ENCODE measurements at regions not wholly inside any gene's neighbourhood (a gene's known extent, or its start where the extent isn't known, plus 50 kb on each side); places are given as distances from the start of the nearest gene placed in this dataset.

DNA sequence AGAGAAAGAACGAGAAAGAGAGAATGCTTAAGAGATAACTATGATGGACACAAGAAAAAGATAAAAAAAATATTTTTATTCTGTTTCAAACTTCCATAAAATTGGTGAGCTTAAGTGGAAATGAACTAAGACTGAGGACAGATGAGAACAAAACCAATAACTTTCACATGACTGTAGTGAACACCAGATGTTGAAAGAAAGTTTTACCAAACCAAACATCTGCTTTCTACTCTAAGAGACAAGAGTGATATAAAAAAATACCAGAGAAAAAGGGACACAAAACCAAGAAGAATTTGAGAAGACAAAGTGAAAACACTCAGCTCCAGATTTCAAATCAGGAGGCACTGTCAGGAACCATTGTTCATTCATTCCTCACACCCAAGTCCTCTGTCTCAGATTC, 147.9 kb downstream of the IMPG2 start:
- Histone ChIP-seq H3K9me3 (no peaks in the 10 kb centered on the region), H3K4me2 (no peak overlapping the region), H3K4me1 (no peaks in the 10 kb centered on the region), H3K4me3 (no peak overlapping the region), H3K27ac (no peak overlapping the region)
- TF ChIP-seq CHD2 (IDR thresholded peaks at IDR 0.05; ENCODE audit: low read length, partially characterized antibody): no peak
- no peak for TF ChIP-seq RARB (CRISPR knock-in tag; IDR thresholded peaks at IDR 0.05)
- POLR2A ChIA-PET: no interaction called here
- no peak for ATAC-seq
- CTCF ChIA-PET: no interaction called here
- 33% methylated on average over 1 of the region's 1 CpG for WGBS (ENCODE audit: missing lambda C conversion rate)
- no peak for FAIRE-seq
- DNase-seq (ENCODE audit: low read depth in 1 of 2, low spot score in 1 of 2): no peak

DNA sequence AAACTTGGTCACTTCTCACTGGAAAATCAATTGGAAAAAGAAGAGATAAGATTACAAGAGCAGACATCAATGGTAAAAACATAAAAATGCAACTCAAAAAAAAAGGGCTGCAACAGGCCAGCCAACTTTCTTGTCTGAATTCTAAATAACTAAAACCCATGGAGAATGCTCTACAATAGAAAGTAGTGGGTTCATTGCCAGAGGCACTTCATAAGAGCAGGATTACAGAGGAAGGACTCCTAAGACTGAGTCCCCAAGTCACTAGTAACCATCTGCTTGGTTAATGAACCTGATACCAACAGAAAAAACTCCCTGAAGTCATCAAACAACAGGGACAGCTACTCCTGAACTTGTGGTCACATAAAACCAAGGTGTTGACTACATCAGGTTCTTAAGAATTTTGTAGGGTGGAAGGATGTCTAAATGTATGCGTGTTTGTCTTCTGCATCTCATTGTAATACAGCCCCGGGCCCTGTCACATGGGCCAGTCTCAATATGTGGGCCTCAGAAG, 148.6 kb downstream of the IMPG2 start:
- POLR2A ChIA-PET: no interaction called here
- ATAC-seq: no peak
- 88% methylated on average over 2 of the region's 2 CpGs for WGBS (ENCODE audit: missing lambda C conversion rate)

DNA sequence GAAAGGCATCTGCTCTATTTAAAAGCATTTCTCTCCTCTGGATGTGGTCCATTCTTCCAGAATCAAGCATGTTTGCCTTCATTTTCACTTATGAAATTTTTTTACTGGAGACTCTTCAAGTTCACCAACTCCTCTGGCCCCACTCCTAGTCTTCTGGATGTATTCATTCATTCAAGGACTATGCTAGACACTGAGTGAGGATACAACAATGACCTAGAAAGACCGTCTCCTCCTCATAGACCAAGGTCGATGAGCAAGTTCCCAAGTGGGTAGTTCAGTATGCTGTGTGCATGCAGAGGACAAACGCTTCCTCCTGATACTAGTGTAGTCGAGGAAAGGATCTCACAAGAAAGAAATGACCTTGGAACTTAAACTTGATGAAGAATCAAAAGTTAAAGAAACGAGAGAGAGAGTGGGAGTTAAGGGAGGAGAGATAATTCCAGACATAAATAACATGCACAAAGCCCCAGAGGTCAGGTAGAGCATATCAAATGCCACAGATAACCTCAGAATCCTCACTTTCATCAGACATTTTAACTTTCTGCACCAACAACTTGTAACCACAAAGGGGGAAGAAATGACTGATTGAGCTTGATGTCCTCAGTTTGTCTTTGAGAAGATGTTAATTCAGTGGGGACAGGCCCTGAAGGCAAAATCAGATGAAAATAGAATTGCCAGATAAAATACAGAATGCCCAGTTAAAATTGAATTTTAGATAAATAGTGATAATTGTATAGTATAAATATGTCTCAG, 149.4 kb downstream of the IMPG2 start:
- no peaks in the 10 kb centered on the region for H3K4me1 ChIP-seq
- no peak for DNase-seq (ENCODE audit: low read depth in 1 of 2, low spot score in 1 of 2)
- no peak for ATAC-seq
- no peak for FAIRE-seq
- H3K4me2 ChIP-seq: no peak overlapping the region
- H3K27ac ChIP-seq: no peak overlapping the region
- POLR2A ChIA-PET: no interaction called here
- TF ChIP-seq HDAC2 (IDR thresholded peaks at IDR 0.05) (no peak), PHF8 (IDR thresholded peaks at IDR 0.05; ENCODE audit: borderline replicate concordance, low read depth) (no peak), EP300 (IDR thresholded peaks at IDR 0.05) (no peak), JUN (IDR thresholded peaks at IDR 0.05) (no peak), ZNF302 (CRISPR knock-in tag; IDR thresholded peaks at IDR 0.05) (no peak), FOXS1 (CRISPR knock-in tag; IDR thresholded peaks at IDR 0.05) (no peak), FOSL2 (IDR thresholded peaks at IDR 0.05) (no peak), FOSL2 (CRISPR knock-in tag; IDR thresholded peaks at IDR 0.05) (no peak), RNF2 (IDR thresholded peaks at IDR 0.05; ENCODE audit: borderline replicate concordance, low read depth) (no peak), CHD2 (IDR thresholded peaks at IDR 0.05; ENCODE audit: low read length, partially characterized antibody) (no peak), KDM5A (IDR thresholded peaks at IDR 0.05) (no peak), ZC3H11A (IDR thresholded peaks at IDR 0.05) (no peak), EHMT2 (IDR thresholded peaks at IDR 0.05; ENCODE audit: low read depth) (no peak)
- TF ChIP-seq, protein P1, sequence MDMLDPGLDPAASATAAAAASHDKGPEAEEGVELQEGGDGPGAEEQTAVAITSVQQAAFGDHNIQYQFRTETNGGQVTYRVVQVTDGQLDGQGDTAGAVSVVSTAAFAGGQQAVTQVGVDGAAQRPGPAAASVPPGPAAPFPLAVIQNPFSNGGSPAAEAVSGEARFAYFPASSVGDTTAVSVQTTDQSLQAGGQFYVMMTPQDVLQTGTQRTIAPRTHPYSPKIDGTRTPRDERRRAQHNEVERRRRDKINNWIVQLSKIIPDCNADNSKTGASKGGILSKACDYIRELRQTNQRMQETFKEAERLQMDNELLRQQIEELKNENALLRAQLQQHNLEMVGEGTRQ (IDR thresholded peaks at IDR 0.05): no peak
- CTCF ChIA-PET: interaction anchor here (0.9 kb wide), 1 partner anchor 9 kb away, joined by 3 read pairs; no protein-coding TSS in a partner anchor
- no peaks in the 10 kb centered on the region for H3K9me3 ChIP-seq
- H3K4me3 ChIP-seq: no peak overlapping the region
- 44% methylated on average over 5 of the region's 5 CpGs for WGBS (ENCODE audit: missing lambda C conversion rate)

More for the DNA sequence above, 148.6 kb downstream of the IMPG2 start:
- CTCF ChIA-PET: no interaction called here
- TF ChIP-seq SMC3 (IDR thresholded peaks at IDR 0.05) (no peak), HDAC2 (IDR thresholded peaks at IDR 0.05) (no peak), GATA3 (IDR thresholded peaks at IDR 0.05; ENCODE audit: borderline replicate concordance) (no peak), RARB (CRISPR knock-in tag; IDR thresholded peaks at IDR 0.05) (no peak), MAZ (IDR thresholded peaks at IDR 0.05; ENCODE audit: borderline replicate concordance, low read depth, low read length) (no peak), MYC (IDR thresholded peaks at IDR 0.05; ENCODE audit: borderline replicate concordance, low read length) (no peak), RNF2 (IDR thresholded peaks at IDR 0.05; ENCODE audit: borderline replicate concordance, low read depth) (no peak)
- TF ChIP-seq, protein P2, sequence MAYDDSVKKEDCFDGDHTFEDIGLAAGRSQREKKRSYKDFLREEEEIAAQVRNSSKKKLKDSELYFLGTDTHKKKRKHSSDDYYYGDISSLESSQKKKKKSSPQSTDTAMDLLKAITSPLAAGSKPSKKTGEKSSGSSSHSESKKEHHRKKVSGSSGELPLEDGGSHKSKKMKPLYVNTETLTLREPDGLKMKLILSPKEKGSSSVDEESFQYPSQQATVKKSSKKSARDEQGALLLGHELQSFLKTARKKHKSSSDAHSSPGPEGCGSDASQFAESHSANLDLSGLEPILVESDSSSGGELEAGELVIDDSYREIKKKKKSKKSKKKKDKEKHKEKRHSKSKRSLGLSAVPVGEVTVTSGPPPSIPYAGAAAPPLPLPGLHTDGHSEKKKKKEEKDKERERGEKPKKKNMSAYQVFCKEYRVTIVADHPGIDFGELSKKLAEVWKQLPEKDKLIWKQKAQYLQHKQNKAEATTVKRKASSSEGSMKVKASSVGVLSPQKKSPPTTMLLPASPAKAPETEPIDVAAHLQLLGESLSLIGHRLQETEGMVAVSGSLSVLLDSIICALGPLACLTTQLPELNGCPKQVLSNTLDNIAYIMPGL (CRISPR knock-in tag; IDR thresholded peaks at IDR 0.05; ENCODE audit: borderline replicate concordance): no peak
- TF ChIP-seq, protein P3, sequence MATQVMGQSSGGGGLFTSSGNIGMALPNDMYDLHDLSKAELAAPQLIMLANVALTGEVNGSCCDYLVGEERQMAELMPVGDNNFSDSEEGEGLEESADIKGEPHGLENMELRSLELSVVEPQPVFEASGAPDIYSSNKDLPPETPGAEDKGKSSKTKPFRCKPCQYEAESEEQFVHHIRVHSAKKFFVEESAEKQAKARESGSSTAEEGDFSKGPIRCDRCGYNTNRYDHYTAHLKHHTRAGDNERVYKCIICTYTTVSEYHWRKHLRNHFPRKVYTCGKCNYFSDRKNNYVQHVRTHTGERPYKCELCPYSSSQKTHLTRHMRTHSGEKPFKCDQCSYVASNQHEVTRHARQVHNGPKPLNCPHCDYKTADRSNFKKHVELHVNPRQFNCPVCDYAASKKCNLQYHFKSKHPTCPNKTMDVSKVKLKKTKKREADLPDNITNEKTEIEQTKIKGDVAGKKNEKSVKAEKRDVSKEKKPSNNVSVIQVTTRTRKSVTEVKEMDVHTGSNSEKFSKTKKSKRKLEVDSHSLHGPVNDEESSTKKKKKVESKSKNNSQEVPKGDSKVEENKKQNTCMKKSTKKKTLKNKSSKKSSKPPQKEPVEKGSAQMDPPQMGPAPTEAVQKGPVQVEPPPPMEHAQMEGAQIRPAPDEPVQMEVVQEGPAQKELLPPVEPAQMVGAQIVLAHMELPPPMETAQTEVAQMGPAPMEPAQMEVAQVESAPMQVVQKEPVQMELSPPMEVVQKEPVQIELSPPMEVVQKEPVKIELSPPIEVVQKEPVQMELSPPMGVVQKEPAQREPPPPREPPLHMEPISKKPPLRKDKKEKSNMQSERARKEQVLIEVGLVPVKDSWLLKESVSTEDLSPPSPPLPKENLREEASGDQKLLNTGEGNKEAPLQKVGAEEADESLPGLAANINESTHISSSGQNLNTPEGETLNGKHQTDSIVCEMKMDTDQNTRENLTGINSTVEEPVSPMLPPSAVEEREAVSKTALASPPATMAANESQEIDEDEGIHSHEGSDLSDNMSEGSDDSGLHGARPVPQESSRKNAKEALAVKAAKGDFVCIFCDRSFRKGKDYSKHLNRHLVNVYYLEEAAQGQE (IDR thresholded peaks at IDR 0.05): no peak
- TF ChIP-seq, protein P4, sequence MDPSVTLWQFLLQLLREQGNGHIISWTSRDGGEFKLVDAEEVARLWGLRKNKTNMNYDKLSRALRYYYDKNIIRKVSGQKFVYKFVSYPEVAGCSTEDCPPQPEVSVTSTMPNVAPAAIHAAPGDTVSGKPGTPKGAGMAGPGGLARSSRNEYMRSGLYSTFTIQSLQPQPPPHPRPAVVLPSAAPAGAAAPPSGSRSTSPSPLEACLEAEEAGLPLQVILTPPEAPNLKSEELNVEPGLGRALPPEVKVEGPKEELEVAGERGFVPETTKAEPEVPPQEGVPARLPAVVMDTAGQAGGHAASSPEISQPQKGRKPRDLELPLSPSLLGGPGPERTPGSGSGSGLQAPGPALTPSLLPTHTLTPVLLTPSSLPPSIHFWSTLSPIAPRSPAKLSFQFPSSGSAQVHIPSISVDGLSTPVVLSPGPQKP (IDR thresholded peaks at IDR 0.05; ENCODE audit: low read depth, low read length): no peak
- no peaks in the 10 kb centered on the region for H3K4me1 ChIP-seq
- no peak for FAIRE-seq
- DNase-seq (ENCODE audit: low read depth in 1 of 2, low spot score in 1 of 2): no peak
- H3K4me2 ChIP-seq: no peak overlapping the region
- no peak overlapping the region for H3K27ac ChIP-seq
- no peaks in the 10 kb centered on the region for H3K9me3 ChIP-seq
- H3K4me3 ChIP-seq: no peak overlapping the region
